ENCODE measurements at regions not wholly inside any gene's neighbourhood (a gene's known extent, or its start where the extent isn't known, plus 50 kb on each side); places are given as distances from the start of the nearest gene placed in this dataset.
"Not testable (repeated sequence)": the region's sequence is repeated elsewhere in the genome, so short reads cannot be mapped to it uniquely, and the experiment has no call there.

GRCh38 chr13:79172924-79173323 is 233.1 kb downstream of the RBM26 start:
- ATAC-seq (ENCODE audit: low FRiP score); H3K4me1 ChIP-seq (ENCODE audit: control insufficient read depth in 1 of 2, insufficient read depth in 2 of 2, low read length in 2 of 2); H3K4me3 ChIP-seq (ENCODE audit: low read length in 2 of 2); H3K27me3 ChIP-seq (ENCODE audit: control insufficient read depth in 1 of 2, insufficient read depth in 2 of 2, low read length in 1 of 2); H3K27ac ChIP-seq (ENCODE audit: low read depth in 1 of 2, low read length in 2 of 2); H3K36me3 ChIP-seq (ENCODE audit: control insufficient read depth in 1 of 2, insufficient read depth in 2 of 2, low read length in 1 of 2); intact Hi-C loops (cut with DNase I); DNase-seq; H3K9me3 ChIP-seq (ENCODE audit: control insufficient read depth, low read length): not testable (repeated sequence)

- H3K4me3 ChIP-seq (ENCODE audit: low read length in 2 of 2) = no peak overlapping the region
- H3K4me1 ChIP-seq (ENCODE audit: control insufficient read depth in 1 of 2, insufficient read depth in 2 of 2, low read length in 2 of 2) = no peaks in the 10 kb centered on the region
- H3K36me3 ChIP-seq (ENCODE audit: control insufficient read depth in 1 of 2, insufficient read depth in 2 of 2, low read length in 1 of 2) = no peaks in the 10 kb centered on the region
- ATAC-seq (ENCODE audit: low FRiP score) (no peak), DNase-seq (no peak)
- H3K9me3 ChIP-seq (ENCODE audit: control insufficient read depth, low read length) = no peaks in the 10 kb centered on the region
- H3K27ac ChIP-seq (ENCODE audit: low read depth in 1 of 2, low read length in 2 of 2) = no peak overlapping the region
- intact Hi-C loops (cut with DNase I) = no loop called here
- WGBS, 2 donors = 30 to 41% methylated on average over 6 of the region's 6 CpGs
- H3K27me3 ChIP-seq (ENCODE audit: control insufficient read depth in 1 of 2, insufficient read depth in 2 of 2, low read length in 1 of 2) = no peaks in the 10 kb centered on the region
These were observed 234.7 kb downstream of the RBM26 start for GRCh38 chr13:79171141-79172061.

GRCh38 chr13:79160818-79161217 is 245.2 kb downstream of the RBM26 start:
- H3K4me3 ChIP-seq (ENCODE audit: low read length in 2 of 2) = no peak overlapping the region
- no peaks in the 10 kb centered on the region for H3K4me1 ChIP-seq (ENCODE audit: control insufficient read depth in 1 of 2, insufficient read depth in 2 of 2, low read length in 2 of 2)
- DNase-seq (no peak), ATAC-seq (ENCODE audit: low FRiP score) (no peak)
- no peaks in the 10 kb centered on the region for H3K9me3 ChIP-seq (ENCODE audit: control insufficient read depth, low read length)
- H3K27me3 ChIP-seq (ENCODE audit: control insufficient read depth in 1 of 2, insufficient read depth in 2 of 2, low read length in 1 of 2) = no peaks in the 10 kb centered on the region
- intact Hi-C loops (cut with DNase I) = no loop called here
- no peak overlapping the region for H3K27ac ChIP-seq (ENCODE audit: low read depth in 1 of 2, low read length in 2 of 2)
- no peaks in the 10 kb centered on the region for H3K36me3 ChIP-seq (ENCODE audit: control insufficient read depth in 1 of 2, insufficient read depth in 2 of 2, low read length in 1 of 2)

- 8 to 14% methylated on average over 2 of the region's 2 CpGs for WGBS, 2 donors
- no peak overlapping the region for H3K4me3 ChIP-seq (ENCODE audit: low read length in 2 of 2)
- intact Hi-C loops (cut with DNase I) = no loop called here
- no peaks in the 10 kb centered on the region for H3K4me1 ChIP-seq (ENCODE audit: control insufficient read depth in 1 of 2, insufficient read depth in 2 of 2, low read length in 2 of 2)
- H3K9me3 ChIP-seq (ENCODE audit: control insufficient read depth, low read length) = peaks cover 2% of the 10 kb centered on the region
- ATAC-seq (ENCODE audit: low FRiP score) (no peak), DNase-seq (no peak)
- H3K36me3 ChIP-seq (ENCODE audit: control insufficient read depth in 1 of 2, insufficient read depth in 2 of 2, low read length in 1 of 2) = no peaks in the 10 kb centered on the region
- H3K27ac ChIP-seq (ENCODE audit: low read depth in 1 of 2, low read length in 2 of 2) = no peak overlapping the region
- no peaks in the 10 kb centered on the region for H3K27me3 ChIP-seq (ENCODE audit: control insufficient read depth in 1 of 2, insufficient read depth in 2 of 2, low read length in 1 of 2)
These were observed 250.2 kb downstream of the RBM26 start for GRCh38 chr13:79155883-79156282.

GRCh38 chr13:79149210-79149609 is 256.8 kb downstream of the RBM26 start:
- intact Hi-C loops (cut with DNase I) = no loop called here
- Histone ChIP-seq H3K27me3 (ENCODE audit: control insufficient read depth in 1 of 2, insufficient read depth in 2 of 2, low read length in 1 of 2) (no peaks in the 10 kb centered on the region), H3K36me3 (ENCODE audit: control insufficient read depth in 1 of 2, insufficient read depth in 2 of 2, low read length in 1 of 2) (no peaks in the 10 kb centered on the region), H3K9me3 (ENCODE audit: control insufficient read depth, low read length) (peaks cover 2% of the 10 kb centered on the region), H3K4me1 (ENCODE audit: control insufficient read depth in 1 of 2, insufficient read depth in 2 of 2, low read length in 2 of 2) (no peaks in the 10 kb centered on the region), H3K27ac (ENCODE audit: low read depth in 1 of 2, low read length in 2 of 2) (no peak overlapping the region), H3K4me3 (ENCODE audit: low read length in 2 of 2) (no peak overlapping the region)
- 66 to 72% methylated on average over 1 of the region's 1 CpG for WGBS, 2 donors
- no peak for ATAC-seq (ENCODE audit: low FRiP score)
- DNase-seq = no peak

- no peaks in the 10 kb centered on the region for H3K27me3 ChIP-seq (ENCODE audit: control insufficient read depth in 1 of 2, insufficient read depth in 2 of 2, low read length in 1 of 2)
- H3K4me3 ChIP-seq (ENCODE audit: low read length in 2 of 2) = no peak overlapping the region
- no peaks in the 10 kb centered on the region for H3K9me3 ChIP-seq (ENCODE audit: control insufficient read depth, low read length)
- H3K36me3 ChIP-seq (ENCODE audit: control insufficient read depth in 1 of 2, insufficient read depth in 2 of 2, low read length in 1 of 2) = no peaks in the 10 kb centered on the region
- DNase-seq (no peak), ATAC-seq (ENCODE audit: low FRiP score) (no peak)
- WGBS, 2 donors = 83 to 87% methylated on average over 3 of the region's 3 CpGs
- intact Hi-C loops (cut with DNase I) = no loop called here
- H3K4me1 ChIP-seq (ENCODE audit: control insufficient read depth in 1 of 2, insufficient read depth in 2 of 2, low read length in 2 of 2) = no peaks in the 10 kb centered on the region
- no peak overlapping the region for H3K27ac ChIP-seq (ENCODE audit: low read depth in 1 of 2, low read length in 2 of 2)
These were observed 265.0 kb downstream of the RBM26 start for GRCh38 chr13:79141082-79141481.

- H3K27ac ChIP-seq (ENCODE audit: low read depth in 1 of 2, low read length in 2 of 2) = no peak overlapping the region
- DNase-seq (no peak), ATAC-seq (ENCODE audit: low FRiP score) (no peak)
- H3K9me3 ChIP-seq (ENCODE audit: control insufficient read depth, low read length) = no peaks in the 10 kb centered on the region
- H3K4me1 ChIP-seq (ENCODE audit: control insufficient read depth in 1 of 2, insufficient read depth in 2 of 2, low read length in 2 of 2) = no peaks in the 10 kb centered on the region
- no peaks in the 10 kb centered on the region for H3K27me3 ChIP-seq (ENCODE audit: control insufficient read depth in 1 of 2, insufficient read depth in 2 of 2, low read length in 1 of 2)
- H3K36me3 ChIP-seq (ENCODE audit: control insufficient read depth in 1 of 2, insufficient read depth in 2 of 2, low read length in 1 of 2) = no peaks in the 10 kb centered on the region
- intact Hi-C loops (cut with DNase I) = no loop called here
- WGBS, 2 donors = 90 to 91% methylated on average over 2 of the region's 2 CpGs
- no peak overlapping the region for H3K4me3 ChIP-seq (ENCODE audit: low read length in 2 of 2)
These were observed 277.9 kb downstream of the RBM26 start for GRCh38 chr13:79128158-79128557.

- WGBS, 2 donors = 85% methylated on average over 1 of the region's 1 CpG
- H3K27me3 ChIP-seq (ENCODE audit: control insufficient read depth in 1 of 2, insufficient read depth in 2 of 2, low read length in 1 of 2) = no peaks in the 10 kb centered on the region
- H3K4me3 ChIP-seq (ENCODE audit: low read length in 2 of 2) = no peak overlapping the region
- H3K9me3 ChIP-seq (ENCODE audit: control insufficient read depth, low read length) = no peaks in the 10 kb centered on the region
- intact Hi-C loops (cut with DNase I) = no loop called here
- ATAC-seq (ENCODE audit: low FRiP score) = no peak
- no peaks in the 10 kb centered on the region for H3K4me1 ChIP-seq (ENCODE audit: control insufficient read depth in 1 of 2, insufficient read depth in 2 of 2, low read length in 2 of 2)
- H3K27ac ChIP-seq (ENCODE audit: low read depth in 1 of 2, low read length in 2 of 2) = no peak overlapping the region
- no peak for DNase-seq
- no peaks in the 10 kb centered on the region for H3K36me3 ChIP-seq (ENCODE audit: control insufficient read depth in 1 of 2, insufficient read depth in 2 of 2, low read length in 1 of 2)
These were observed 279.3 kb downstream of the RBM26 start for GRCh38 chr13:79126706-79127105.

GRCh38 chr13:79124183-79124582 is 281.9 kb downstream of the RBM26 start:
- DNase-seq (no peak), ATAC-seq (ENCODE audit: low FRiP score) (no peak)

More at GRCh38 chr13:79124183-79124582, 281.9 kb downstream of the RBM26 start:
- H3K4me3 ChIP-seq (ENCODE audit: low read length in 2 of 2) = no peak overlapping the region
- WGBS, 2 donors = 84 to 85% methylated on average over 2 of the region's 2 CpGs
- intact Hi-C loops (cut with DNase I) = no loop called here
- no peaks in the 10 kb centered on the region for H3K4me1 ChIP-seq (ENCODE audit: control insufficient read depth in 1 of 2, insufficient read depth in 2 of 2, low read length in 2 of 2)
- H3K27ac ChIP-seq (ENCODE audit: low read depth in 1 of 2, low read length in 2 of 2) = no peak overlapping the region
- H3K36me3 ChIP-seq (ENCODE audit: control insufficient read depth in 1 of 2, insufficient read depth in 2 of 2, low read length in 1 of 2) = no peaks in the 10 kb centered on the region
- H3K27me3 ChIP-seq (ENCODE audit: control insufficient read depth in 1 of 2, insufficient read depth in 2 of 2, low read length in 1 of 2) = no peaks in the 10 kb centered on the region
- H3K9me3 ChIP-seq (ENCODE audit: control insufficient read depth, low read length) = no peaks in the 10 kb centered on the region

Data from aorta (tissue), 5 donors.